Sigmoid colon (tissue), 6 donors: ENCODE measurements at regions not wholly inside any gene's neighbourhood (a gene's known extent, or its start where the extent isn't known, plus 50 kb on each side); places are given as distances from the start of the nearest gene placed in this dataset.
A peak's percentile ranks its signal among the peaks of the same experiment; 100 is the strongest.

ENCODE experiments used
- DNase-seq: peaks from one replicate; pipeline ENCODE4 v3.0.0-alpha.2; 2019
- H3K27ac ChIP-seq, 4 donors: fragments of 200-600 bp; sonication (generic); one replicate each; pipeline ENCODE4 v1.5.1; 2016 to 2019; ENCODE audit warnings: mild to moderate bottlenecking in 1 of 4
- H3K27me3 ChIP-seq, 3 donors: fragments of 200-600 bp; sonication (generic); one replicate each; pipeline ENCODE4 v1.5.1; 2019; ENCODE audit warnings: mild to moderate bottlenecking in 1 of 3
- H3K36me3 ChIP-seq, 4 donors: fragments of 200-600 bp; sonication (generic); one replicate each; pipeline ENCODE4 v1.5.1; 2016 to 2019
- H3K4me1 ChIP-seq, 4 donors: fragments of 200-600 bp; sonication (generic); one replicate each; pipeline ENCODE4 v1.5.1; 2017 to 2019
- H3K4me3 ChIP-seq, 4 donors: fragments of 200-600 bp; sonication (generic); one replicate each; pipeline ENCODE4 v1.5.1; 2017 to 2019; ENCODE audit warnings: mild to moderate bottlenecking in 2 of 4, moderate library complexity in 1 of 4
- H3K9me3 ChIP-seq, 4 donors: fragments of 200-600 bp in 3 of 4; sonication (generic) in 3 of 4; one replicate each; pipeline versions ENCODE4 v1.5.1 to v1.6.1; 2013 to 2019
- EP300 ChIP-seq, 4 donors: sonication (generic); formaldehyde crosslinking; IDR thresholded peaks; one replicate each; pipeline ENCODE4 v1.6.1; 2017; ENCODE audit warnings: antibody characterized with exemption in 4 of 4
- POLR2A ChIP-seq, 2 donors: fragments of 450-650 bp; IDR thresholded peaks; one replicate each; pipeline ENCODE4 v1.6.1; 2016; ENCODE audit warnings: antibody characterized with exemption in 2 of 2, mild to moderate bottlenecking in 2 of 2, moderate library complexity in 2 of 2
- POLR2AphosphoS5 ChIP-seq, 4 donors: sonication (generic); formaldehyde crosslinking; IDR thresholded peaks; one replicate each; pipeline ENCODE4 v1.6.1; 2017; ENCODE audit warnings: antibody characterized with exemption in 4 of 4
- WGBS, 2 donors: extraction: QIAGEN DNeasy Blood & Tissue Kit; methylation state at CpG; one replicate each; pipeline ENCODE4 v1.1.7; 2013; 5-methylcytosine and 5-hydroxymethylcytosine counted together
- intact Hi-C: fragments of 100-400 bp; cut with DNase I; formaldehyde crosslinking; loops from one replicate; pipeline ENCODE4 v1.15.1; 2023
- TF ChIP-seq, protein P1 (sequence below), 4 experiments: fragments of 450-650 bp in 3 of 4; fragments of 200-600 bp in 1 of 4; IDR thresholded peaks; one replicate each; pipeline ENCODE4 v1.5.1; 2016 to 2019; ENCODE audit warnings: antibody characterized with exemption in 4 of 4, mild to moderate bottlenecking in 3 of 4, moderate library complexity in 2 of 4
- donor health status: healthy with polysubstance abuse.
- donor health status: healthy.

DNA sequence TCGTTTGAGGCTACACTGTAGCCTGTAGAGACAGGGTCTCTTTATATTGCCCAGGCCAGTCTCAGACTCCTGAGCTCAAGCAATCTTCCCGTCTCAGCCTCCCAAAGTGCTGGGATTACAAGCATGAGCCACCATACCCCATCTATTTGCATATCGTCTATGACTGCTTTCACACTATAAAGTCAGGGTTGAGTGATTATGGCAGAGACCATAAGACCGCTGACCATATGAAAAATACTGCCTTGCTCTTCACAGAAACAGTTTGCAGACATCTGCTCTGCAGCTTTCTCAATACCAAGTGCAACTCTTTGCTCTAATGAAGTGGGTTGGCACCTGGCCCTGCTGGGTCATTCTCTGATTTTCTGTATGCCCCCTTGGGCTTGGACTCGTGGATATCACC lies 79.5 kb upstream of the PAK5 start:
- H3K4me1 ChIP-seq: no peaks in the 10 kb centered on the region
- H3K4me3 ChIP-seq: no peak overlapping the region
- no peak overlapping the region for H3K27ac ChIP-seq
- no peaks in the 10 kb centered on the region for H3K9me3 ChIP-seq
- WGBS, 2 donors: 82 to 86% methylated on average over 5 of the region's 5 CpGs
- no peaks in the 10 kb centered on the region for H3K36me3 ChIP-seq
- intact Hi-C loops: no loop called here
- TF ChIP-seq POLR2AphosphoS5 (IDR thresholded peaks at IDR 0.05): no peak
- TF ChIP-seq, protein P1, sequence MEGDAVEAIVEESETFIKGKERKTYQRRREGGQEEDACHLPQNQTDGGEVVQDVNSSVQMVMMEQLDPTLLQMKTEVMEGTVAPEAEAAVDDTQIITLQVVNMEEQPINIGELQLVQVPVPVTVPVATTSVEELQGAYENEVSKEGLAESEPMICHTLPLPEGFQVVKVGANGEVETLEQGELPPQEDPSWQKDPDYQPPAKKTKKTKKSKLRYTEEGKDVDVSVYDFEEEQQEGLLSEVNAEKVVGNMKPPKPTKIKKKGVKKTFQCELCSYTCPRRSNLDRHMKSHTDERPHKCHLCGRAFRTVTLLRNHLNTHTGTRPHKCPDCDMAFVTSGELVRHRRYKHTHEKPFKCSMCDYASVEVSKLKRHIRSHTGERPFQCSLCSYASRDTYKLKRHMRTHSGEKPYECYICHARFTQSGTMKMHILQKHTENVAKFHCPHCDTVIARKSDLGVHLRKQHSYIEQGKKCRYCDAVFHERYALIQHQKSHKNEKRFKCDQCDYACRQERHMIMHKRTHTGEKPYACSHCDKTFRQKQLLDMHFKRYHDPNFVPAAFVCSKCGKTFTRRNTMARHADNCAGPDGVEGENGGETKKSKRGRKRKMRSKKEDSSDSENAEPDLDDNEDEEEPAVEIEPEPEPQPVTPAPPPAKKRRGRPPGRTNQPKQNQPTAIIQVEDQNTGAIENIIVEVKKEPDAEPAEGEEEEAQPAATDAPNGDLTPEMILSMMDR (IDR thresholded peaks at IDR 0.05): no peak
- TF ChIP-seq EP300 (IDR thresholded peaks at IDR 0.05): no peak
- TF ChIP-seq POLR2A (IDR thresholded peaks at IDR 0.05): no peak
- no peaks in the 10 kb centered on the region for H3K27me3 ChIP-seq
- no peak for DNase-seq

GRCh38 chr20:9916761-9917160 lies 77.9 kb upstream of the PAK5 start:
- intact Hi-C loops: no loop called here
- no peak overlapping the region for H3K4me3 ChIP-seq
- no peak overlapping the region for H3K27ac ChIP-seq
- H3K36me3 ChIP-seq: no peaks in the 10 kb centered on the region
- no peaks in the 10 kb centered on the region for H3K9me3 ChIP-seq
- TF ChIP-seq EP300 (IDR thresholded peaks at IDR 0.05) (no peak), POLR2AphosphoS5 (IDR thresholded peaks at IDR 0.05) (no peak)
- H3K4me1 ChIP-seq: no peaks in the 10 kb centered on the region
- no peak for DNase-seq
- H3K27me3 ChIP-seq: peaks cover 0 to 6% (median 0%) of the 10 kb centered on the region in 3 donors
- WGBS, 2 donors: 73 to 75% methylated on average over 2 of the region's 2 CpGs

GRCh38 chr20:9912858-9913434 lies 74.1 kb upstream of the PAK5 start:
- H3K27me3 ChIP-seq: peaks cover 0 to 6% (median 0%) of the 10 kb centered on the region in 3 donors
- no peaks in the 10 kb centered on the region for H3K9me3 ChIP-seq
- TF ChIP-seq POLR2A (IDR thresholded peaks at IDR 0.05) (no peak), EP300 (IDR thresholded peaks at IDR 0.05) (no peak), POLR2AphosphoS5 (IDR thresholded peaks at IDR 0.05) (no peak)
- TF ChIP-seq, protein P1 (IDR thresholded peaks at IDR 0.05): peak in 3 of 4 experiments; percentile 37 to 71 (median 64)
- H3K4me1 ChIP-seq: no peaks in the 10 kb centered on the region
- H3K36me3 ChIP-seq: no peaks in the 10 kb centered on the region
- H3K27ac ChIP-seq: no peak overlapping the region
- intact Hi-C loops: loop anchor here (2.0 to 5.0 kb wide), 2 partner anchors 51 to 296 kb away; no protein-coding TSS in a partner anchor
- 3 to 5% methylated on average over 8 of the region's 8 CpGs for WGBS, 2 donors
- no peak overlapping the region for H3K4me3 ChIP-seq
- DNase-seq: no peak

- Histone ChIP-seq H3K4me1 (no peaks in the 10 kb centered on the region), H3K4me3 (no peak overlapping the region), H3K36me3 (no peaks in the 10 kb centered on the region), H3K9me3 (no peaks in the 10 kb centered on the region), H3K27me3 (peaks cover 0 to 6% (median 0%) of the 10 kb centered on the region in 3 donors), H3K27ac (no peak overlapping the region)
- WGBS, 2 donors: 89 to 90% methylated on average over 5 of the region's 5 CpGs
- DNase-seq: no peak
- TF ChIP-seq, protein P1 (IDR thresholded peaks at IDR 0.05): no peak
- TF ChIP-seq POLR2AphosphoS5 (IDR thresholded peaks at IDR 0.05) (no peak), POLR2A (IDR thresholded peaks at IDR 0.05) (no peak), EP300 (IDR thresholded peaks at IDR 0.05) (no peak)
- intact Hi-C loops: loop anchor here (2.0 to 5.0 kb wide), 2 partner anchors 50 to 295 kb away; no protein-coding TSS in a partner anchor
Measured at GRCh38 chr20:9912290-9912689, 73.4 kb upstream of the PAK5 start.

DNA sequence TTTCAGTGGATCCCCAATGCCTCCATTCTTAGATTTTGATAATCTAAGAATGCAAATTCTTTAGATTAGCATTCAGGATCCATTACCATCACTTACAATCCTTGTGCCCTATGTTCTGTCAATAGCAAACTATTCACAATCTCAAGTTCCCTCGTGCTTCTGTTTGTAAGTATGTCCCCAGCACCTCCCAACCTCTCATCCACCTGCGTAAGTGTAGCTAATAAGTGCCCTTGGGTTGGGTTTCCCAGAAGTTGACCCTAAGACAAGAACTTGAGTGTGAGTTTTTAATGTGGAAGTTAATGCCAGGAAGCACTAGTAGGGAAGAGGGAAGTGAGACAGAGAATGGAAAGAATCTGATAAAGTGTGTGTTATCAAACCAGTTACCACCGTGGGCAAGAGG lies 72.6 kb upstream of the PAK5 start:
- H3K4me1 ChIP-seq: no peaks in the 10 kb centered on the region
- peaks cover 0 to 6% (median 0%) of the 10 kb centered on the region in 3 donors for H3K27me3 ChIP-seq
- no peak overlapping the region for H3K27ac ChIP-seq
- no peaks in the 10 kb centered on the region for H3K36me3 ChIP-seq
- WGBS, 2 donors: 63 to 70% methylated on average over 3 of the region's 3 CpGs
- TF ChIP-seq, protein P1 (IDR thresholded peaks at IDR 0.05): no peak
- TF ChIP-seq POLR2AphosphoS5 (IDR thresholded peaks at IDR 0.05) (no peak), POLR2A (IDR thresholded peaks at IDR 0.05) (no peak), EP300 (IDR thresholded peaks at IDR 0.05) (no peak)
- no peak overlapping the region for H3K4me3 ChIP-seq
- H3K9me3 ChIP-seq: no peaks in the 10 kb centered on the region
- intact Hi-C loops: loop anchor here (5.0 kb wide), 1 partner anchor 49 kb away; no protein-coding TSS in a partner anchor
- no peak for DNase-seq
